ENCODE measurements at regions not wholly inside any gene's neighbourhood (a gene's known extent, or its start where the extent isn't known, plus 50 kb on each side); places are given as distances from the start of the nearest gene placed in this dataset.

DNA sequence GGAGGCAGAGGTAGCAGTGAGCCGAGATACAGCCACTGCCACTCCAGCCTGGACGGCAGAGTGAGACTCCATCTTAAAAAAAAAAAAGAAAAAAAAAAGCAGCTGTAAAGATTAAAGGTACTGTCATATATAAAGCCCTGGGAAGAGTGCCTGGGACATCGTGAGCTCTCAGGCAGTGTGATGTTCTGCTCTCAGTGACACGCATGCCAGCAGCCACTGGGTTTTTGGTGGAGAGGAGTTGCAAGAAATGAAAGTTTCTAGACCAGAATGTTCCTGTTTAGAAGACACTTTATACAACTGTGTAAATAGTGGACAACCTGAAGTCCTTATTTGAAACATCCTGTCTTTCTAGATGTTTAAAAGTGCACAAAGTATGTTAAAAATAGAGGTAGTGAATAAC is 213.2 kb downstream of the IRF8 start:
- TF ChIP-seq, protein P1, sequence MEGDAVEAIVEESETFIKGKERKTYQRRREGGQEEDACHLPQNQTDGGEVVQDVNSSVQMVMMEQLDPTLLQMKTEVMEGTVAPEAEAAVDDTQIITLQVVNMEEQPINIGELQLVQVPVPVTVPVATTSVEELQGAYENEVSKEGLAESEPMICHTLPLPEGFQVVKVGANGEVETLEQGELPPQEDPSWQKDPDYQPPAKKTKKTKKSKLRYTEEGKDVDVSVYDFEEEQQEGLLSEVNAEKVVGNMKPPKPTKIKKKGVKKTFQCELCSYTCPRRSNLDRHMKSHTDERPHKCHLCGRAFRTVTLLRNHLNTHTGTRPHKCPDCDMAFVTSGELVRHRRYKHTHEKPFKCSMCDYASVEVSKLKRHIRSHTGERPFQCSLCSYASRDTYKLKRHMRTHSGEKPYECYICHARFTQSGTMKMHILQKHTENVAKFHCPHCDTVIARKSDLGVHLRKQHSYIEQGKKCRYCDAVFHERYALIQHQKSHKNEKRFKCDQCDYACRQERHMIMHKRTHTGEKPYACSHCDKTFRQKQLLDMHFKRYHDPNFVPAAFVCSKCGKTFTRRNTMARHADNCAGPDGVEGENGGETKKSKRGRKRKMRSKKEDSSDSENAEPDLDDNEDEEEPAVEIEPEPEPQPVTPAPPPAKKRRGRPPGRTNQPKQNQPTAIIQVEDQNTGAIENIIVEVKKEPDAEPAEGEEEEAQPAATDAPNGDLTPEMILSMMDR (IDR thresholded peaks at IDR 0.05): no peak
- TF ChIP-seq POLR2AphosphoS5 (IDR thresholded peaks at IDR 0.05; ENCODE audit: low read depth, low read length): no peak

All from Panc1 (cell line).